CD4-positive, alpha-beta T cell (primary cell): ENCODE measurements at regions not wholly inside any gene's neighbourhood (a gene's known extent, or its start where the extent isn't known, plus 50 kb on each side); places are given as distances from the start of the nearest gene placed in this dataset.

Source experiments
- ATAC-seq: fragments of 200-7000 bp; cut with Tn5 transposase; one replicate; pipeline ENCODE4 v1.10.0; 2022; ENCODE audit warnings: mild to moderate bottlenecking; ENCODE audit not compliant: poor library complexity
- CTCF ChIA-PET: fragments of 350-600 bp; sonication (Branson Sonifier 250); formaldehyde crosslinking; loops from one replicate; lab custom pipeline; 2021; ENCODE audit warnings: antibody characterized with exemption, inconsistent platforms; lab: Charles Lee
- POLR2A ChIA-PET: fragments of 350-600 bp; sonication (Branson Sonifier 250); formaldehyde crosslinking; loops from one replicate; lab custom pipeline; 2021; ENCODE audit warnings: antibody characterized with exemption, inconsistent platforms; lab: Charles Lee
- DNase-seq, 14 experiments: peaks; one replicate each; pipeline ENCODE4 v3.0.0-alpha.2; 2013 to 2020; ENCODE audit warnings: mixed read lengths in 2 of 14
- H3K27ac ChIP-seq, 2 donors: one replicate each; pipeline versions ENCODE4 v1.5.1 to v1.7.0; 2013; ENCODE audit warnings: low read length in 2 of 2, low read depth in 1 of 2, mild to moderate bottlenecking in 1 of 2
- H3K27me3 ChIP-seq, 2 experiments: 1 replicate in 1 of 2; 2 replicates in 1 of 2; pipeline versions ENCODE4 v1.6.1 to v1.7.0; 2013; ENCODE audit warnings: low read length in 2 of 2, control low read depth in 1 of 2, mild to moderate bottlenecking in 1 of 2, moderate library complexity in 1 of 2; ENCODE audit not compliant: insufficient read depth in 2 of 2, control insufficient read depth in 1 of 2
- H3K36me3 ChIP-seq: one replicate; pipeline ENCODE4 v1.6.1; 2013; ENCODE audit warnings: low read length, control low read depth; ENCODE audit not compliant: insufficient read depth
- H3K4me1 ChIP-seq: one replicate; pipeline ENCODE4 v1.6.1; 2013; ENCODE audit warnings: low read length, control low read depth; ENCODE audit not compliant: insufficient read depth
- H3K4me3 ChIP-seq: one replicate; pipeline ENCODE4 v1.5.1; 2013; ENCODE audit warnings: mild to moderate bottlenecking, low read length, moderate library complexity
- H3K9me3 ChIP-seq, 2 experiments: 1 replicate in 1 of 2; 2 replicates in 1 of 2; pipeline versions ENCODE4 v1.6.1 to v1.7.0; 2013; ENCODE audit warnings: low read length in 2 of 2, mild to moderate bottlenecking in 2 of 2, control low read depth in 1 of 2, moderate library complexity in 1 of 2; ENCODE audit not compliant: control insufficient read depth in 1 of 2, insufficient read depth in 1 of 2
- H3K27ac Mint-ChIP-seq: one replicate; pipeline ENCODE4 v1.8.0; 2020; ENCODE audit warnings: mixed read lengths
- H3K27me3 Mint-ChIP-seq: one replicate; pipeline ENCODE4 v1.8.0; 2021; ENCODE audit warnings: mixed read lengths
- H3K36me3 Mint-ChIP-seq: one replicate; pipeline ENCODE4 v1.8.0; 2021; ENCODE audit warnings: low read depth, mixed read lengths
- H3K4me1 Mint-ChIP-seq: one replicate; pipeline ENCODE4 v1.8.0; 2021; ENCODE audit warnings: low read depth, mixed read lengths
- H3K4me3 Mint-ChIP-seq: one replicate; pipeline ENCODE4 v1.8.0; 2020; ENCODE audit warnings: mild to moderate bottlenecking, mixed read lengths
- H3K9me3 Mint-ChIP-seq: one replicate; pipeline ENCODE4 v1.8.0; 2020; ENCODE audit warnings: mixed read lengths
- CTCF ChIP-seq: fragments of 200-600 bp; IDR thresholded peaks from one replicate; pipeline ENCODE4 v1.8.0; 2022; ENCODE audit warnings: antibody characterized with exemption, mild to moderate bottlenecking
- intact Hi-C, 2 experiments: fragments of 100-400 bp; cut with DNase I in 1 of 2; cut with micrococcal nuclease in 1 of 2; formaldehyde crosslinking; loops; one replicate each; pipeline versions ENCODE4 v1.15.1 to v1.9.0; 2023 to 2025; cut with DNase I, micrococcal nuclease

GRCh38 chr2:238730001-238730669, 117.8 kb upstream of the TWIST2 start:
- Histone ChIP-seq H3K4me1 (no peaks in the 10 kb centered on the region), H3K27ac (no peak overlapping the region), H3K4me3 (no peak overlapping the region), H3K9me3 (peaks cover 0 to 8% of the 10 kb centered on the region in 2 experiments), H3K27me3 (no peaks in the 10 kb centered on the region), H3K36me3 (no peaks in the 10 kb centered on the region)
- no peak for ATAC-seq
- no peak overlapping the region for H3K27ac Mint-ChIP-seq
- H3K36me3 Mint-ChIP-seq: no peaks in the 10 kb centered on the region
- no peak for TF ChIP-seq CTCF
- peaks cover 11% of the 10 kb centered on the region for H3K27me3 Mint-ChIP-seq
- intact Hi-C loops: no loop called here
- CTCF ChIA-PET: no interaction called here
- no peaks in the 10 kb centered on the region for H3K4me1 Mint-ChIP-seq
- DNase-seq: no peak
- no peak overlapping the region for H3K4me3 Mint-ChIP-seq
- POLR2A ChIA-PET: no interaction called here
- H3K9me3 Mint-ChIP-seq: peaks cover 2% of the 10 kb centered on the region

GRCh38 chr2:238730881-238731280, 117.0 kb upstream of the TWIST2 start:
- intact Hi-C loops: no loop called here
- H3K27me3 Mint-ChIP-seq: peaks cover 9% of the 10 kb centered on the region
- Histone ChIP-seq H3K27ac (no peak overlapping the region), H3K27me3 (no peaks in the 10 kb centered on the region), H3K4me3 (no peak overlapping the region), H3K4me1 (no peaks in the 10 kb centered on the region), H3K36me3 (no peaks in the 10 kb centered on the region), H3K9me3 (peaks cover 0 to 8% of the 10 kb centered on the region in 2 experiments)
- H3K36me3 Mint-ChIP-seq: no peaks in the 10 kb centered on the region
- ATAC-seq (no peak), DNase-seq (no peak)
- H3K4me3 Mint-ChIP-seq: no peak overlapping the region
- H3K9me3 Mint-ChIP-seq: peaks cover 2% of the 10 kb centered on the region
- no peaks in the 10 kb centered on the region for H3K4me1 Mint-ChIP-seq
- no peak overlapping the region for H3K27ac Mint-ChIP-seq
- no peak for TF ChIP-seq CTCF
- ChIA-PET CTCF (no interaction called here), POLR2A (no interaction called here)

- no peak overlapping the region for H3K27ac Mint-ChIP-seq
- CTCF ChIA-PET: no interaction called here
- H3K27me3 ChIP-seq: no peaks in the 10 kb centered on the region
- no peak overlapping the region for H3K4me3 Mint-ChIP-seq
- peaks cover 0 to 8% of the 10 kb centered on the region in 2 experiments for H3K9me3 ChIP-seq
- ATAC-seq (no peak), DNase-seq (peak in 1 of 14 experiments; percentile 14)
- POLR2A ChIA-PET: no interaction called here
- H3K27me3 Mint-ChIP-seq: peaks cover 11% of the 10 kb centered on the region
- H3K4me1 ChIP-seq: no peaks in the 10 kb centered on the region
- no peaks in the 10 kb centered on the region for H3K36me3 ChIP-seq
- no peak overlapping the region for H3K4me3 ChIP-seq
- H3K9me3 Mint-ChIP-seq: peaks cover 2% of the 10 kb centered on the region
- no peak for TF ChIP-seq CTCF
- intact Hi-C loops: no loop called here
- H3K36me3 Mint-ChIP-seq: no peaks in the 10 kb centered on the region
- H3K27ac ChIP-seq: no peak overlapping the region
- no peaks in the 10 kb centered on the region for H3K4me1 Mint-ChIP-seq
Observed at GRCh38 chr2:238731961-238732360, 115.9 kb upstream of the TWIST2 start.
